GM18858 (cell line): ENCODE measurements at regions not wholly inside any gene's neighbourhood (a gene's known extent, or its start where the extent isn't known, plus 50 kb on each side); places are given as distances from the start of the nearest gene placed in this dataset.

Experiments
- ATAC-seq: cut with Tn5 transposase; IDR thresholded peaks from one replicate; pipeline ENCODE4 v1.9.1; 2021; ENCODE audit not compliant: unreplicated experiment

DNA sequence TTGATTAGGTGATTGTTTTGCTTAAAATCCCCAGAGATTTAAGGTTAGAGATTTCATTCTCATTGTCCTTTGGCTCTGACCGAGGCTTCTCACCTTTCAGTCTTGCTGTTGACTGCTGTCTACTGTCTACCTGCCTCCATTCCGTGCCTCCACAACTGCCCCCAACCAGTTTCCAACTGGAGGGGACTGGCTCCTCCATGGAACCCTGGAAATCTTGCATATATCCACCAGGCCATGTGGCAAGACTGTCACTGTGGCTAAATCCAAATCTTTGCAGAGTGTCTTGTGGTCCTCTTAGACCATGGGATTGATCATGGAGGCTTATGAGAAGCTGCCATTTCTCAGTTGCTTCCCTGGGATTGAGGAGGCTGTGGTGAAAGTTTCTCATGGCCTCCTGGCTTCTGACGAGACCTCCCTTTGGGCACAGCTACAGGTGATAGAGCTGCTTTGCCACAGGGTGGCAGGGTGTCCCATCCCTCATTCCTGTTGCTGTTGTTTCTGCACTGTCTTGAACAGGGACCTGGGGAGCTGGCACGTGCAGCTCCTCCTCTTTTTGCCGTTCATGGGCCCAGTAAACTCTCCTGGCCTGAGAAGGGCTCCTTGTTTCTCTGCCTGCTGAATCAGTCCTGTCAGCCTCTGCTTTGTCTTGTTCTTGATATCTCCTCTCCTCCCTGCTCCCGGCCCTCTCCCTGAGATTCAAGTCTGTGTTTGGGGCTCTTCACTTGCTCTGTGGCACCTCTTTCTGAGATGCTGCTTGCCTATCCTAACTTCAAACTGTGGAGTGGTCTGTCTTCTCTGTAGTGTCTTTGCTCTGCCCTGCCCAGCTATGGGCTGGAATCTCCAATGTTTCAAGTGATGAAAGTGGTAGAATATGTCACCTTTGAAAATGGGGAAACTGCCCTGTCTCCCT is 63.6 kb upstream of the IGFBP3 start:
- ATAC-seq: no peak

DNA sequence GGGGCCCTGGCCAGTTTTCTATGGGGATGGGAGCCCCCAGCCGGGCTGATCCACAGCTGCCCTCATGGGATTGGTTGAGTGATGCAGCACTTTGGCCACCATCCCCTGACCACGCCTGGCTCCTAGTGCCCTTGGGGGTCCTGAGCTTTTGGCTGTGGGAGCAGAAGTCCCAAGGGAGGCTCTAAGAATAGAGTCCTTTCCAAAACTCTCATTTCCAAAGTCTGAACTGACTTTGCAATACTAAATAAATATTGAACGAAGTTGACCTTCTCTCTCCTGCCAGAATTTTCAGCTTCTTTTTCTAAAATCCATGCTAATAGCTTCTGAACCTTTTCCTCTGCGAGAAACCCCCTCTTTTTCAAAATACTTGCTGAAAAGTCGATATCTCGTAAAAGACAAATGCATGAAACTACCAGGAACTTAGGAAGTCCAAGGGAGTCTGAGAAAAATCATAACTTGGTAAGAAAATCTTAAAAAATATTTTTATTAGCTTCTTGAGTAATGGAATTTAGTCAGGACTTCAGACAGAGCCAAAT is 62.7 kb upstream of the IGFBP3 start:
- ATAC-seq: no peak

DNA sequence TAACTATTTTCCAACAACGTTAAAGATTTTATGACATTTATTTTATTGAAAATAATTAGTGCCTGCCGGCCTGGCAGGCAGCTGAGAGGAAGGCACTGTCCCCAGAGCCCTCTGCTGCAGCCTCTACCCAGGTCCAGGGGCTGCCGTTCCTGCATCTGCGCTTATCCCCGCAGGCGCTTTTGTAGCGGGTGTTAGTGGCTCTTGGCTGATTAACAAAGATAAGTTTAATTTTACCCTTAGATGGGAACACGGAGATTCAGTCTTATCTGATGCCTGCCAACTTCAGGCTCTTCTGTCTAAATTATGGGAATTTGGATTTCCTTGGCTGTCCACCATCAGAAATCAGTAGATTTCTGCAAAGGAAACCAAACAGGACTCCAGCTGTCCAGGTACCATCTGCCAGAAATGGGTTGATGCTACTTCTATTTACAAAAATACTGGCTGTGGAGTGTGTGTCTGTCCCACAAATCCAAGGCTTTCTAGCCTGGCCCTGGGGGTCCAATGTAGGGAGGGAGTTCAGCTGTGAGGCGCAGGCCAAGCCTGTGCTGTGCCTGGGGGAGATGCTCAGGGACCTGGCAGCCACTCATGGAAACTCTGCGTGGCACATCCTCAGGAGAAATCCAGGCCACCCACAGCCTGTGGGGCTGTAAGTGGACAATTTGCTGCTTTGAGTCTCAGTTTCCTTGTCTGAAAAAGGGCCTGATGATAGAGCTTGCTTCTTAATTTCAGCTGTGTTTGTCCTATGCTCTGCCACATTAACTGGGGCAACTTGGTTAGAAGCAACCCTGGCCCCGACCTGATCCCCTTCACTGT is 62.0 kb upstream of the IGFBP3 start:
- ATAC-seq: no peak

DNA sequence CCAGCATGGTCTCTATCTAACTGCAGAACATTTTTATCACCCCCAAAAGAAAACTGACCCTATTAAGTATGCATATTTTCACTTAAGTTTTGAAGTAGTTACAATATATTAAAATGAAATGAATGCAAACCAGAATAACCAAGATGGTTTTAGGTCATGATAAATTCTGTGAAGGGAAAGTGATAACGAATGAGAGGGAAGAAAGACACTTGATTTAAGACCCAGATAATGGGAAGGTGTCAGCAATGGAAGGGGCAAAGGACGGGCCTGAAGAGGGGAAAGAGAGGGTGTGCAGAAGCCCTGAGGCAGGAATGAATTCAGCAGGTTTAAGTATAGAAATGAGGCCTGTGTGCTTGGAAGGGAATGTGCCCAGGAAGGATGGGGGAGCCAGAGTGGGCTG is 61.1 kb upstream of the IGFBP3 start:
- ATAC-seq: no peak

DNA sequence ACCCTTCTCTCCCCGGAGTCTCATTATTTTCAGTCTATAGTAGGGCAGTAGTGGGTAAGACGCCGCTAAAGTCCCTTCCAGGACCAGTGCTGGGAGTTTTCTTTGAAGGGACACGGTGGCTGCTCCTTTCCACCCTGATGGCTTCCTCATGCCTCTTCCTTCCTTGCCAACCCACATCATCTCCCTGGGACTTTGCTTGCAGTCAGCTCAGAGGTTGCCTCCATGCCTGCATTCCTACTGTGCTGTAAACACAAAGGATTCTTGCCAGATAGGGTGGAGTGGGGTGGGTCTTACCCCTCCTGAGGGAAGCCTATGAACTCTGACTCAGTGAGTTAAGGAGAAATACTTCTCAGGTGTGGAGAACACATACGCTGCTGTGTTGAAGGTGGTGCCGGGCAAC is 59.9 kb upstream of the IGFBP3 start:
- ATAC-seq: no peak

DNA sequence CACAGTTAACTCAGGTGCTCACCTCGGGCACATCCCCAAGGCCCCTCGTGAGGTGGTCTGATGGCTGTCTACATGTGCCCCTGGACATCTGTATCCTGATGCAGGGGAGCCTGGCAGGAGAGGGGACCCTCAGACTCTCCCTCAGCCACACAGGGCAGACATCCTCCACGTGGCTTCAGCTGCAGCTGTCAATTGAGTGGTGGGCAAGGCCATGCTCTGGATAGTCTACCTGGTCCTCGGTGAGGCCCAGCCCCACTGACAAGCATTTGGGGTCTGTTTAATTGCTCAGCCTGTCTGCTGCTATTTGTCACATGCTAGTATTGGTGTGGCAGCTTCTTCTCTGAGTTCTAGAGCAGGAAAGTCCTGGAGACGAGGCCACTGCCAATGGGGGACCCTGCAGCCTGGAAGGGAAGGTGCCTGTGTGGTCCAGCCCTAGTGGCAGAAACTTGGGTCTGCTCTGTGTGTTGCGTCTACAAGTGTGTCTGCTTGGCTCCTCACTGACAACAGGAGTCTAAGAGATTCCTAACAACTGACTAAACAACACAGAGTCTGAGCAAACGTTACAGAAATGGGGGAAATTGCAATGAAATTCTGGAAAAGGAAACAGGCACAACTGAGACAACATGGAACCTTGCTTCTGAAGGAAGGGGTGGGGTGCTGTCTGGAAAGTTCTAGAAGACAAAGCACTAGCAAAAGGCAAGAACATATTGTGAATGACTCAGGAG is 59.3 kb upstream of the IGFBP3 start:
- no peak for ATAC-seq

DNA sequence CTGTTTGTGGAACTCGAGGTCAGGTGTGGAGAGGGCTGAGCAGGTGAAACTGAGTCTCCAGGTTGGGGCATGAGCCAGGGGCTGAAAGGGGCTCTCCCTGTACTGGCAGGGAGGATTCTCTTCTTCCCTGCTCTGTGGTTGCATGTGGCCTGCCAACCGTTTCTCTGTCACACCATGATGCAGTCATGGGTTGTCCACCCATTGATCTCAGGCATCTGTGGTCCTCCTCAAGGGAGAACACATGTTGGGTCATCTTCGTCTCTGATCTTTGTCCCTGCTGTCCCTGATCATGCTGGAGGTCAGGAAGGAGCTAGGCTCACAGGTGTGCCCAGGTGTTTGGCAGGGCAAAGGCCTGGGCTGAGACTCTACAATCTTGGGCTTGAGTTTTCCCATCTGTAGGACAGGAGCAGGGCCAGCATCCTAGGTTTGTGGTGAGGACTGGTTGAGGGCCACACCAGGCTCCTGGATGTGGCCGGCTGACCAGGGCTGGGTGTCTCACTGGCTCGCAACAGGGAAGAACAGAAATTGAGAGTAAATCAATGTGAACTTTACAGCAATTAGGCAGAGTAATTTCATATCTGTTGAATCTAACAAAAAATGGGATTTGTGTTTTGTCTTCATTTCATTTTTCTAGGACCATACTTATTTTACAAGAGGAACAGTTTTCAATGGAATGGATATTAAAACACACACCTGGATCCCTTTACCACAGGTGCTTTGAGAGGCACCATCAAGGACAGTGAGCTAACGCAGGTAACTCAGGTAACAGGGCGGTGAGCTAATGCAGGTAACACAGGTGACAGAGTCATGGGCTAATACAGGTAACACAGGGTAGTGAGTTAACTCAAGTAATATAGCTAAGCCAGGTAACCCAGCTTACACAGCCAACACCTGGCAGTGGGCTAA is 58.5 kb upstream of the IGFBP3 start:
- ATAC-seq: no peak

DNA sequence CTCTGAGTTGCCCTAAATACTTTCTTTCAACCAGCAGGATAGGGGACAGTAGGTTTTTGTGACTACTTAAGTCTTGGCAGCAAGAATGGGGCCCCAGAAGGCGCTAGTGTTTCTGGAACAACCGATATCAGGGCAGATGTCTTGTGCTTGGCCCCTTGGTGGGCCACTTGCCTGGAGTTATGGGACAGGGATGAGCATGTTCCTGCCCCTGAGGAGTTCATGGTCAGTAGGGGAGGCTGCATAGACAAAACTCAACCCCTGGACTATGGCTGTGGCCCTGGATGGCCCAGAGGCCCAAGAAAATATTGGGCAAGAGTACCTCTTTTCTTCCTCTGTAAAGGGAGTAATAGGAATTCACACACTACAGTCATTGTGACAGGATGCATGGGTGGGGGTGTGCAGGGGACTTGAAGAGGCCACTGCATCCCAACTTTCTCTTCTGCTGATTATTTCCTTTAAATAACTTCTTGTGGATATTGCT is 57.7 kb upstream of the IGFBP3 start:
- ATAC-seq: no peak

DNA sequence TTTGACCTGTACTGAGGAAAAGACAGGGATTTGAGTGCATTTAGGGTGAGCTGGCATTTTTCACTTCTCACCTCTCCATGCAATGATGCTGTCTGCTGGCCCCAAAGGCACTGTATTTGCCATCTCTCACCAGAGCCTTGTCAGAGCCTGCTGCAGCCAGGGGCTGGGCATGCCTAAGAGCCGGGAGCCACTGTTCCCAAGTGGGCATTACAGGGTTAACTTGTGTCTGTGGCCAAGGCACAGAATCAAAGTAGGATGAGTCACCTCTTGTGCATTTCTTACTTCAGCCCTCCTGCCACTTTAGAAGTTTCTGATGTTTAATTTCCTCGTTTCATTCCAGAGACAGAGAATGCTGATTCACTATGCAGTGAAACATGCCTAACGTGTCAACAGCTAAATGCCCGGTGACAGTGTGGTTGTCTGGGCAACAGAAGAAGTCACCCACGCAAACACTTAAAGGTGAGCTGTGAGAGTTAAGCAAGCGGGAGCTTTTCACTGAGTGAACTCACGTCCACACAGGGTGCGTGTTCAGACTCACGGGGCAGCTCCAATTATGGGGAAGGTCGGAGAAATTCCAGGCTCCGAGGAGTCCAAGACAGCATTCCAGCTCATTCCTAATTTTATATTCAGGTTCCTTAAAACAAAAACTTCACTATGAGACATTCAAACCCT is 57.1 kb upstream of the IGFBP3 start:
- ATAC-seq: no peak

DNA sequence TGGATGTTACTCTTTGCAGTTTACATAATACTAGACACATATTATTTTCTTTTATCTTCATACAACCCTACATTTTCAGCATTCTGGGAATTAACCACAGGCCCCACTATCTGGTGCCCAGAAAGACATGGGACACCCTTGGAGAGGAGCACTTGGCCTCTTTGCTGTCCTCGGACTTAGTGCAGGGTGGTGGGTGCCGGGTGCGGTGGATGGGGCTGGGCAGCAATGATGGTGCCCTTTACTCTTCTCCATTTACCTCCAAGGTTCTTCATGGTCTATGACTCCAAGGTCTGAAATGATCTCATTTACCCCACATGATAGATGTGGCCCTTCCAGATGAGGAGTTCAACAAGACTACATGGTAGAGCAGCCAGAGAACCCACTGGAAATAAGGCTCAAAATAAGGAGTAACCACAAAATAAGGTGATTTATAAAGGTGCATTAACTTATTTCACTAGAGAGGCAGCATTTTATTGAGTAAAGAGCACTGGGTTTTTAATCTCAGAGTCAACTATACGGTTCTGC is 56.2 kb upstream of the IGFBP3 start:
- ATAC-seq: no peak

DNA sequence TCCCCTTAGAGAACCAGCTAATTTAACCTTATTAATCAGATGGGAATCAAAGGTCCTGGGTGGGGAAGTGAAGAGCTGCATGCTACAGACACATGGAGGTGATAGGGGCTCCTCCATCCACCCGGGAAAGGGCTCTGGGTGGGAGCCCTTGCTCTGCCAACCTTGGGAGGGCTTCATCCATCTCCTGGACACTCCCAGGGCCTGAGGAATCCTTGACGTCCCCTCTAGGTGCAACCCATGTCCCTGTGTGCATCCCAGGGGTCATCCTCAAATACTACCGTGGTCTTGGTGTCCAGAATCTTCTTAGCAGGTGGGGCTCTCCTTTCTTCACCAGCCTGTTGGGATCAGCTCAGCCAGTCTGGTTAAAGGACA is 55.4 kb upstream of the IGFBP3 start:
- no peak for ATAC-seq

DNA sequence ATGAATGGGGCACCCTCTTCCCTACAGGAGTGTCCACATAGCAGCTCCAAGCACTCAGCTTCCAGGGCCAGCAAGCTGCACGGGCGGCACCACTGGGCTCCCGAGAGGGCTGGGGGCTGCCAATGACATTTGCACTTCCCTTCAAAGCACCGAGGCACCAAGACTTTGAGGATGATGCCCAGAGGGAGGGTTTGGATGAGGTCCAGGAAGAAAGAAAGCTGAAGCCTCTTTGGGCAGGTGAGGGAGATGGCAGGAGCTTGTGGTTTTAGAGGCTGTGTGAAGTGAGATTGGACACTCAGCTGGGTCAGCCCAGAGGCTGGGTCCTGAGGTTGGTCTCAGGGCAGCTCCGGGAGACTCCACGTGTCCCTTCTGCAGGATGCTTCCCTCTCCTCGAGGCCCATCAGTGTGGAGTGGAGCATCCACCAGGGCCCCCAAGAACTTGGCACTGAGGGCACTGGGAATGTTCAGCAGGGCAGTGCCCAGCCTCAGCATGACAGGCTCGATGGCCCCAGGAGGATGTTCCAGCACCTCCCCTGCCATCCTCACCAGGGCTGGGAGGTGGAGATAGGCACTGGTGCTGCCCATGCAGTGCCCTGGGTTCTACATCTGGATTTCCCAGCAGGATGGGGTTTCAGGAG is 54.9 kb upstream of the IGFBP3 start:
- ATAC-seq: no peak

DNA sequence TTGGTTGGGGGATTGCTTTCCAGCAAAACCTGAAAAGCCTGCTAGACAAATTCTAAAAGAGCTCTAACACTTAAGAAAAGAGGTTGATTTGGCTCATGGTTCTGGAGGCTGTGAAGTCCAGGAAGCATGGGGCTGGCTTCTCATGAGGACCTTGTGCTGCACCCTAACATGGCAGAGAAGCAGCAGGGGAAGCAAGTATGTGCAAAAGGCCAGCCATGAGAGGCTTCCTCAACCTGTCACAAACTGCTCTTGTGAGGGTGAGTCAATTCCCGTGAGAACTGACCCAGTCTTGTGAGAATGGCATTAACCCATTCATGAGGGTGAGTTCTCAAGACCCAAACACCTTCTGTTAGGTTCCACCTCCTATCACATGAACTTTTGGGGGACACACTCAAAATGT is 54.3 kb upstream of the IGFBP3 start:
- no peak for ATAC-seq

DNA sequence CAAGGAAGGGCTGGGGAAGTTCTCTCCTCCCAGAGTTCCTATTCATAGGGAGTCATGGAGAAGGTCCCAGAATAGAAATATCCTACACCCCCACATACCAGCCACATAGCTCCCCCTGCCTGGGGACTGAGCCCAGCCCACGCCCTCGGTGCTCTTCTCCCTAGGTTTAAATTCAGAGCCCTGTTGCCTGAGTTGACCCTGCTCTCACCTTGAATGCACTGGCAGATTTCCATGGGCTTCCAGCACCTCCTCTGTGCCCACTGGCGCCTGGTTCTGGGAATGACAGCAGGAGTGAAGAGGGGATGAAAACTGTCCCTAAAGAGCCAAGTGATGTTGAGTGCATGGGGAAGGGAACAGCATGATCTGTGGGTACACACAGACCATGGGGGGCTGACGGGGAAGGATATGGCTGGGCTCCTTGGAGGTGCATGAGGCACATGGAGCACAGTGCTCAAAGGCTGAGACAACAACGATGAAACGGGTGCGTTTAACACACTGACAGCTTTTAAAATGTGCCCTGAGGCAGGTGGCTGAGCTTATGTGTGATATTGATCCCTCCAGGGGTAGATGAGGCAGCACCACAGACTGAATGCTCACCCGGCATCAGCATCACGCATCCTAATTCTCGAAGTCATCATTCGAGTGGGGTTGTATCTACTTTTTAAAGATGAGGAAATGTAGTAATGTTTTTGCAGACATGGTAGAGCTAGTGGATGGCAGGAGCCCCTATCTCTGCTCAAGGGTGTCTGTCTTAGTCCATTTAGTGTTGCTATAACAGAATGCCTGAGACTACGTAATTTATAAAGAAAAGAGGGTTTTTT is 53.7 kb upstream of the IGFBP3 start:
- ATAC-seq: no peak

DNA sequence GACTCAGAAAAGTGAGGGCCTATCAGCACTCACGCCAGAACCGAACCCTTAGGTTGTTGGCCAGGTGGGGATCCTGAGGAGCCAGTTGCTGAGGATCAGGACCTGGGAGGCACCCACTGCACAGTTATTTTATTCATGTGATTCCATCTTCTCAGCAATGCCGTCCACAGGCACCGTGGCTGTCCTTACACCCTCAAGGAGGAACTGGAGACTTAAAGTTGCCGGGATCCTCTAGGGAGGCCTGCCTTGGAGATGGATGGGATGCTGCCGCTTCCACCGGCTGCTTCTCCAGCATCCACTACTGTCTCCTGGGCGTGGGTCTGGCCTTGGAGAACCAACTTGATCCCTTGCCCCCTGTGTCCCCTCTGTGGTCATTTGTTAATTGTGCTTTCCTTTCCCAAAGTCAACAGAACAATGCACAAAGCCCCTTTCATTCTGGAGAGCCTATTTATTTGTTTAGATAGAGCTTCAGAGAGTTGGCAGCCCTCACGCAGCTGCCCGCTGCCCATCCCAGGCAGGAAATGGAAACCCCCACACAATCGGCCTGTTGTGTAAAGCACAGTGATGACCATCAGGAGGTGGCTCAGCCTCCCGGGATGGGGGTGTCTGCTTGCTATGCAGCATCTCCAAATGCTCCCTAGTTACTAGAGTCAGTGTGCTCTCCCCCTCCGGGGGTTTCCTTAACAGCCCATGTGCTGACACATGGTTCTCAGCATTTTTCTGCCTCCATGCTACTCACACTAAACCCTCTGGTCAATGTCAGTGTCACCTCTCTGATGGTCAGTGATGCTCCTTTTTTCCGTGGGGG is 52.9 kb upstream of the IGFBP3 start:
- no peak for ATAC-seq

DNA sequence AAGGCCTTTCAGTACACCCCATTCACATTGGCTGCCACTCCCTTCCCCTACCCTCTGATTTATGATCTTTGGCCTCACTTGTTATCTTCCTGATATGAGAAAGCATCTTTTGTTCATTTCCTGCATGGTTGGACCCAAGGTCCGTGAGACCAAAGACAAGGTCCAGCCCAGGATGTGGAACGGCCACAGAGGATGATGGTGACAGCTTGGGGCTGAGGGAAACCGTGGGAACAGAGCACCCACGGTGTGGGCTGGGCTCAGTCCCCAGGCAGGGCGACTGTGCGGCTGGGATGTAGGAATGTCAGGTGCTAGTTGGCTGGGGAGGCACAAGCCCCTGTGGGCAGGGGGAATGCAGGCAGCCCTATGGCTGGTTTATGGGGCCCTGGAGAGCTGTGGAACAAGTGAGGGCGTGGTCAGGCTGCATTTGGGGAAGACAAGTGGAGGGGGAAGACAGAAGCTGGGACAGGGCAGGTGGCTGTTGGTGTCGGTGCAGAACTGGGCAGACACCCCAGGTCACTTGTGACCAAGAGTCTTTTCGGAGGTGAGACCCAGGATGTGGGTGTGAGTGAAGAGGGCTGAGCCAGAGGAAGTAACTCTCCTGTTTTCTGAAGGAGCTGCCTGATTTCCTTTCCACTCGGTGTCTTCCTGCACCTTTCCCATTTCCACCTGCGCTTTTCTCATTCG is 51.7 kb upstream of the IGFBP3 start:
- ATAC-seq: no peak
